TTC549 (cell line): ENCODE measurements at regions not wholly inside any gene's neighbourhood (a gene's known extent, or its start where the extent isn't known, plus 50 kb on each side); places are given as distances from the start of the nearest gene placed in this dataset.
"Not testable (repeated sequence)": the region's sequence is repeated elsewhere in the genome, so short reads cannot be mapped to it uniquely, and the experiment has no call there.

Experiments
- FAIRE-seq: peaks from 2 replicates; lab custom pipeline; 2012; peaks lifted over from hg19 to GRCh38; lab: Jason Lieb, UNC

- no peak for FAIRE-seq
These were observed 437.9 kb downstream of the DAD1 start for GRCh38 chr14:22151121-22151520.

DNA sequence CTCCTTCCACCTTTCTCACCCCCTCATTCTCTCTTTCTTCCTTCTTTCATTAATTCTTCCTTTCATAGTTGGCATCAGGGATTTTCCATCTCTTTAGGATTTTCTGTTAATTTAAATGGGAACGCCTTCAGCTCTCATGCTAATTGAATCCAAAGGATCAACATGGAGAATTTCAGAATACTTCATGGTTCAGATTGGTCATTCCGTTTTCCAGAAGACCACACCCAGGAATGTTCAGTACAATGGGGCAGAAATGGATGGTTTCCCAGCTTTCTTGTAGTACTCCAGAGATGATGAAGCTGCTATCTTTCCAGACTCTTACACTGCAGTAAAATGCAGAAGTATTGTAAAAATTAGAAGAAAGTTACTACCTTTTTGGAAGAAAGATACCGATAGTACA is 440.0 kb downstream of the DAD1 start:
- FAIRE-seq = no peak

DNA sequence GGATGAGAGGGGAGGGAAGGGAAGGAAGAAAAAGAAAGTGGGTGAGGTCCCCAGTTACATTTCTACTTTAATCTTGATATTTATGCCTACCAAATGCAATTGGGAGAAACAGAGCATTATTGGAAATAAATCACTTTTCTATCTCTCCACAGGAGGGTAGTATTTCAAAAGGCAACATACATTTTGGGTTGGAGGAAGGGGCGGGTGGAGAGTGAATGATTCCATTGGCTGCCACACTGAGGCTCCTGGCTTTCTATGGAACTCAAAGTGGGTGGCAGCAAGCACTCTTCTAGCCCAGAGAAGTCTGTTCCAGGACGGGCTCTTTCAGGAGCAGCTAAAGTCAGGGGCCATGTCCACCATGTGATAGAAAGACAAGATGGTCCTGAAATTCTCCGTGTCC is 441.3 kb downstream of the DAD1 start:
- FAIRE-seq = no peak

DNA sequence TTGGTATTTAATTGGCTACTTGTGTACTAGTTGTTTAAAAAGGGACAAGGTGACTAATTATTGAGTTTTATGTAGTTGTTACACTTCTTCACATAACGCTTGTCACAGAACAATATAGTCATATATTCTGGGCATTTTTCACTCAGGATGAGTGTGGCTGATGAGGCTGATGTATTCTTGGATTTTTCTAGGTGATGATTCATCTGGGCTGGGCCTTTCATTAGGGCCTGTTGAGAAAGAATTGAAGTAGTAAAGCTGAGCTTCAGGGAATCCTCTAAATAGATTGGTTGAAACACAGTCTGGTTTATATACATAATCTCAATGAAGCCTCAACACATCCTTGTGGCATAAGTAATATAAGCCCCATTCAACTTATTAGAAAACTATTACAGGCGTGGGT is 445.7 kb downstream of the DAD1 start:
- no peak for FAIRE-seq

DNA sequence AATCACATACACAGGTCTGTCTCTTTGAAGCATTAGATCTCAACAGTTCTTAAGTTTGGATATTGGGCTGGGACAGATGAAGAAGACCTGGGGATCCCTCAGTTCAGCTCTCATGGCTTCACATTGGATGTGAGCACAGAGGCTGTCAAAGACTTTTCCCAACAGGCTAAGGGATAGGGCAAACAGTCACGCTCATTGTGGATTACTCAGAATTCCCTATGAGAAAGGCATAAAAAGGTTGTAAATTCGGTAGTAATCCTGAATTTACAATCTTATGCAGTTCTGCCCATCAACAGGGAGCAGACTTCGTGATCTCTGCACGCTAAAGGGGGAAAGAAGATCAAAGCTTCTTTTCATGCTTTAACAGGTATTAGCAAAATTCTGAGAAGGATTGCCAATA is 448.4 kb downstream of the DAD1 start:
- FAIRE-seq = no peak

GRCh38 chr14:22131749-22132476 is 457.1 kb downstream of the DAD1 start:
- FAIRE-seq = no peak

DNA sequence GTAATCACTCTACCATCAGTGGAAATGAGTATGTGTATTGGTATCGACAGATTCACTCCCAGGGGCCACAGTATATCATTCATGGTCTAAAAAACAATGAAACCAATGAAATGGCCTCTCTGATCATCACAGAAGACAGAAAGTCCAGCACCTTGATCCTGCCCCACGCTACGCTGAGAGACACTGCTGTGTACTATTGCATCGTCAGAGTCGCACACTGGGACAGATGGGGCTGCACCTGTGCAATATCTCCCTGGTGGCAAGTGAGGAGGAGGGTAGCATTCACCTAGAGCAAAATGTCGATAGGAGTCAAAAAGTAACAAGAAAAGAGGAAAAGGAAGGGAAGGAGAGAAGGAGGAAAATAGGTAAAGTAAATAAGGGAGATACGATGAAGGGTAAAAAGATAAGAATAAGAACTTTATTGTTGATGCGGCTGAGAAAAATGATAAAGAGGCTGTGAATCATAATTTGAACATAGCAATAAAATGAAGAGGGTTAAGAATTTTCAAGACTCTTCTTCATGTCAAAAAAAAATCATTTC is 450.5 kb upstream of the OR4E1 start:
- no peak for FAIRE-seq

DNA sequence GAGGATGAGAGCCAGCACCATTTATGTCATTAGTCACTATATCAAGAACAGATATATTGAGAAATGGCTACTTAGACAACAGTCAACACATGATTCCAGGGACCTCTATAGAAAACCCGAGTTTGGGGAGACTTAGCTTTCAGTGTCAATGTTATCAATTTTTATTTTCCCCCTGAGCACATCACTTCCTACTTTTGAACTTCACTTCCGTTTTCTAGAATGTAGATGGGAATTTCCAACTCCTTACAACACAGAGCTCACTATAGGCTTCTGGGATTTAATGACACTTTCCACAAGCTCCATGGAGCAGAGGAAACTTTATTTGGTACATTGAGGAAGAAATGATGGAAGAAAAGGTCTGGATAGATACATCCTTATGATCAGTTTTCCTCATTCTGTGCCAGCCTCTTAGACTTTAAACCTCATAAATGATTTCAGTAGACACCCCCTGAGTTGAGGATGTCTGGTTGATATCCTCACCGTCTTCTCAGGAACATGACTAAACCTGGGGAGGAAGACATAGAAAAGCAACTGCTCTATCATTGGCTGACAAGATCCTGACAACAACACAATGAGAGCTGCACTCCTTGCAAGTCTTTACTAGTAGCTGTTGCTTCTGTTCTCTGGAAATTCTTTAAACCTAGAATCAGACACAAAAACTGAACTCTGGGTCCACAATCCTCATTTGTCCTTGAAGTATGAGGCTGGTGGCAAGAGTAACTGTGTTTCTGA is 449.4 kb upstream of the OR4E1 start:
- FAIRE-seq = no peak

GRCh38 chr14:22122227-22122818 is 448.7 kb upstream of the OR4E1 start:
- FAIRE-seq = no peak

GRCh38 chr14:22118899-22119477 is 445.4 kb upstream of the OR4E1 start:
- no peak for FAIRE-seq

DNA sequence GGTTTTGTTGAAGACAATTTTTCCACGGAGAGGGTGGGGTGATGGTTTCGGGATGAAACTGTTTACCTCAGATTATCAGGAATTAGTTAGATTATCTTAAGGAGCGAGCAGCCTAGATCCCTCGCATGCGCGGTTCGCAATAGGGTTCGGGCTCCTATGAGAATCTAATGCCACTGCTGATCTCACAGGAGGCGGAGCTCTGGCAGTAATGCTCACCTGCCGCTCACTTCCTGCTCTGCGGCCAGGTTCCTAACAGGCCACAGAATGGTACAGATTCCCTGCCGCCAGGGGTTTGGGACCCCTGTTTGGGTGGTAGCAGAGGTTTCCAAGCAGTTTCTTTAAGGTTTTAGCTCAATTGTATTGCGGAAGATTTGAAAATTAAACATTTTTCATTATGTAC is 439.8 kb upstream of the OR4E1 start:
- FAIRE-seq = no peak

DNA sequence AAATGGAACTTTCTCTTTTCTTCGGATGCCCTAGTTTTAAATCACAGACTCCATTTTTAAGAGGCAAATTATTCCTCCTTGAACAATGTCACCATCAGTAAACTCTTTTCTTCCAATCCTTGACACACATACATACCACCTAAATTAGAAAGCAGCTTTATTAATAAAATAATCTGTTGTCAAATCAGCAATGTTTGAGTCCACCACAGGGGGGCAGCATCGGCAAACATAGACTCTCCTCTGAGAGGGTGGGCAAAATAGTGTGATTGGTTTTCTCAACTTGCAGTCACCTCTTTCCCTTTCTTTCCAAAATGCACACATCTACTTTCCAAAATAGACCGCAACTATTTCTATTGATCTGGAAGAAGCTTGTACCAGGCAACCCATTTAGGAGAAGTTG is 438.4 kb upstream of the OR4E1 start:
- no peak for FAIRE-seq

- FAIRE-seq = no peak
These were observed 434.1 kb upstream of the OR4E1 start for GRCh38 chr14:22107753-22108152.

GRCh38 chr14:22106700-22107697 is 433.4 kb upstream of the OR4E1 start:
- FAIRE-seq = no peak

- FAIRE-seq = no peak
These were observed 432.0 kb upstream of the OR4E1 start for GRCh38 chr14:22105624-22106006.

DNA sequence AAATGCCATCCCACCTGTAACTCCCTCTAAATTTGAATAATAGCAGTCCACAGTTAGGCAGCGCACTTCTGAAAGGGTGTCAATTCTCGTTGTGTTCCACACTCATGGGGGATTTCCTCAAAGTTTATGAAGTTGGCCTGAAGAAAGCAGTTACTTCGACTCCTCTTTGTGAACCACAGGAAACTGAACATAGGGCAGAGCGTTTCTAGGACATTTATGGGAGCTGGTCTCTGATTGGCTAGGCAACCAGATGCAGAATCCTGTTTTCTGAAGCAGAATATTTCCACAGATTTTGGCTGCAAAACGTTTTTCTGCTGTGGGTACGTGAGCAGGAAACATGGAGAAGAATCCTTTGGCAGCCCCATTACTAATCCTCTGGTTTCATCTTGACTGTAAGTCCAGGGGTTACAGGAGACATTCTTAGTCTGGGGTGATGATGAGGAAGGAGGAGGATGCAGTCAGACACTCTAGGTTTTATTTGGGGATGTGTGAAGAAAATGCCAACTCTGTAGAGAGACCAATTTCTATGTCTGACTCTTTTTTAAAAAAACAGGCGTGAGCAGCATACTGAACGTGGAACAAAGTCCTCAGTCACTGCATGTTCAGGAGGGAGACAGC is 431.5 kb upstream of the OR4E1 start:
- no peak for FAIRE-seq

GRCh38 chr14:22100764-22101120 is 427.1 kb upstream of the OR4E1 start:
- not testable (repeated sequence) for FAIRE-seq

GRCh38 chr14:22099942-22100763 is 426.5 kb upstream of the OR4E1 start:
- FAIRE-seq = peak; percentile 36

- FAIRE-seq = no peak
These were observed 424.8 kb upstream of the OR4E1 start for GRCh38 chr14:22098435-22098834.

DNA sequence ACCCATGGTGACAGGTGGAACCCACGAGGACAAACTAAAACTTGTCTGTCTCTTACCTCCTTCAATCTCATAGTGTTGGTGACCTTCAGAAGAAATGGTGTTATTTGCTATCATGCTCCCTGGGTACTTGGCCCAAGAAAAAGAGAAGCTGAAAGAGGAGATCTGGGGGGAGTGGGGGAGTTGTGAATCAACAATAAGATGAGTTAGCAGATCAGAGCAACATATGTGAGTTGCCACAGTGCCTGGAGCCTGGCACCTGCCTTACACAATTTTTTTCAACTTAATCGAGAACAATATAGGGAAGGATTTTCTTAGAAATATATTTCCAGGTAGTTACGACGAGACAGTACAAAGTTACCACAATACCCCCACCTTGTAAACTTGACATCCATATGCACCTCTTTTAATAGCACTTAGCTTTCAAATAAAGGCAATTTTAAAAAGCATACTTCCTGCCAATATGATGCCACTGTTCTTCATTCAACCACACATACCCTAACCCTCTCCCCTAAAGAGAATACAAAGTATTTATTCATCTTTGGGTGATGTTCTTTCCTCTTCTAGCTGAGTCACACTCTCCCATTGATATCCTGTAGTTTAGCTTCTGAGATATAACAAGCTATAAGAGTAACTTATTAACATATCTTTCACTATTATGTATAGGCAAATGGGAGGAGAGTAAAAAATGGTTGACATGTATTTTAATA is 424.1 kb upstream of the OR4E1 start:
- FAIRE-seq = no peak
